IPS-15b (cell line): ENCODE measurements at regions not wholly inside any gene's neighbourhood (a gene's known extent, or its start where the extent isn't known, plus 50 kb on each side); places are given as distances from the start of the nearest gene placed in this dataset.

ENCODE experiments used
- H3K27me3 ChIP-seq: one replicate; pipeline ENCODE4 v1.6.1; 2013; ENCODE audit warnings: low read length; ENCODE audit not compliant: control insufficient read depth, insufficient read depth
- H3K36me3 ChIP-seq: one replicate; pipeline ENCODE4 v1.6.1; 2013; ENCODE audit warnings: low read length; ENCODE audit not compliant: control insufficient read depth, insufficient read depth
- H3K4me1 ChIP-seq: one replicate; pipeline ENCODE4 v1.6.1; 2013; ENCODE audit warnings: mild to moderate bottlenecking, low read length; ENCODE audit not compliant: control insufficient read depth, insufficient read depth
- H3K4me3 ChIP-seq: one replicate; pipeline ENCODE4 v1.5.1; 2013; ENCODE audit warnings: low read depth, low read length
- H3K9ac ChIP-seq: one replicate; pipeline ENCODE4 v1.6.1; 2013; ENCODE audit warnings: low read depth, mild to moderate bottlenecking, low read length
- H3K9me3 ChIP-seq: one replicate; pipeline ENCODE4 v1.6.1; 2013; ENCODE audit warnings: mild to moderate bottlenecking, low read length; ENCODE audit not compliant: control insufficient read depth, insufficient read depth

DNA sequence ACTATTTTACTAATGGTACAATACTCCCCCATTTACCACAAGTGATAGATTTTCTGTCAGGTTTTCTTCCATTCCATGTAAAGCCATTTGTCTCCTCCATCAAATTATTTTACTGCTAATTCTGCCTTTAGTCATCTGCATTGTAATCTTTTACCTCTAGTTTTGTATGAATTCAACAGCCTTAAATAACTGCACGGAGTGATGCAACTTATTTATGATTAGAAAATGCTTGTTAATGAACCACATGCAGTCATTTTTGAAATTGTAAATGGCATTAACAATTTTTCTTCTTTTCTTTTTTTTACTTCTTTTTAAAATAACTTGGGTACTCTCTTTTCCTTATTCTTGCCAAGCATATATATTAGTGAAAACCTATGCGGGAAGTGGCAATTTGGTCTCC lies 71.5 kb downstream of the RESF1 start:
- Histone ChIP-seq H3K4me3 (no peak overlapping the region), H3K9ac (no peak overlapping the region), H3K36me3 (no peaks in the 10 kb centered on the region)

DNA sequence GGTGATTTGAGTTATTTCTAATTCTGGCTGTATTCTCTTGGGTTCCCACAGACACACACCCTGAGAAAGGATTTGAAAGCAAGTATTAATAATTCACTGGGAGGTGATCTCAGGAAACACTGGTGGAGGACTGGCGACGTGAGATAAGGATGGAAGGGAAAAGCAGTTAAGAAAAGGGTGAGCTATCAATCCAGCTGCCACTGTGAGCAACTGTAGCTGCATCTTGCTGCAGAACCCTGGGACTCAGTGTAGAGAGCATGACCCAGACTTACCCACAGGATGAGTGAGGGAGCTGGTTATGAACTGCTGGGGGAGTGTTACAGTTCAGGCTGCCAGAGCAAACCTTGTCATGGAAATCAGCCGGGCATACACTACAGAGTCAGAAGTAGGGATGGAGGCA lies 71.9 kb downstream of the RESF1 start:
- Histone ChIP-seq H3K36me3 (no peaks in the 10 kb centered on the region), H3K9ac (no peak overlapping the region), H3K27me3 (no peaks in the 10 kb centered on the region), H3K9me3 (no peaks in the 10 kb centered on the region), H3K4me3 (no peak overlapping the region), H3K4me1 (peaks cover 4% of the 10 kb centered on the region)

More for the DNA sequence above, 71.5 kb downstream of the RESF1 start:
- Histone ChIP-seq H3K4me1 (peaks cover 4% of the 10 kb centered on the region), H3K27me3 (no peaks in the 10 kb centered on the region), H3K9me3 (no peaks in the 10 kb centered on the region)

DNA sequence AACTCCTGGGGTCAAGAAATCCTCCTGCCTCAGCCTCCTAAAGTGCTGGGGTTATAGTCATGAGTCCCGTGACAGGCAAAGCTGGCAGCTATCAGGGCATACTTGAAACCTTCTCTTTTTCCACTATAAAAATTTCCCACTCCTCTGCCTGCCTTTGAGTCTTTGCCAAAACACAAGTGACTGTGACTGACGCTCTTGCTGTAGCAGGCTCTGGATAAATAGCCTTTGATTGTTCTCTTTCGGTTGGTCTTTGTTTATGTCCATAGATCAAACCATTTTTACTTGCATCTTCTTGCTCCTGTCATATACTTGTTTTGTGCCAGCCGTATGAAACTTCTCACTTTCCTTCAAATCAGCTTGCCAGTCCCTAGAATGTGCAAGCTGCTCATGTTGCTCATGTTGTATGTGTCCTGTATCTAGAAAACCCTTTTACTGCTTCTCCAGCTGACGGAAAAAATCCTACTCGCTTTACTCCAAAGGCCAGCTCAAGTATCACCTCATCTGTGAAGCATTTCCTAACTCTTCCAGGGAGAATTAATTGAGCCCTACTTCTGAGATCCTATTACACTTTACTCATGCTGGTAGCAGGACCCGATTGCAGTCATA lies 73.1 kb downstream of the RESF1 start:
- H3K27me3 ChIP-seq = no peaks in the 10 kb centered on the region
- H3K4me3 ChIP-seq = no peak overlapping the region
- no peaks in the 10 kb centered on the region for H3K36me3 ChIP-seq
- peaks cover 4% of the 10 kb centered on the region for H3K4me1 ChIP-seq
- no peak overlapping the region for H3K9ac ChIP-seq
- H3K9me3 ChIP-seq = no peaks in the 10 kb centered on the region

DNA sequence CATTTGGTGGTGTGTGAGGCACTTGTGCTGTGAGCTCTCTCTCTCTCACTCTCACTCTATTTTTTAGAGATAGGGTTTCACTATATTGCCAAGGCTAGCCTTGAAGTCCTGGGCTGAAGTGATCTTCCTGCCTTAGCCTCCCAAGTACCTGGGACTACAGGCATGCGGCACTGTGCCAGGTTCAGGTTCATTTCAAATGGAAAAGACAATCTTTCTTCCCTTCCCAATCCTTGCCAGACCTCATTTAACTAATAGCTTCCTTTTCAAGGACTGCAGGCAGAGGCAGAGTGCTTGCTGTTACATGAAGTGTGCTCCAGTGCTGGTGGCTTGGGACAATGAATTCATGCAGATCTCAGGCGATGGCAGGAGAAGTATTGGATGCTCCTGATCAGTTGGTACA lies 73.2 kb upstream of the BICD1 start:
- no peaks in the 10 kb centered on the region for H3K4me1 ChIP-seq
- no peak overlapping the region for H3K4me3 ChIP-seq
- no peak overlapping the region for H3K9ac ChIP-seq
- no peaks in the 10 kb centered on the region for H3K36me3 ChIP-seq
- H3K27me3 ChIP-seq = no peaks in the 10 kb centered on the region
- H3K9me3 ChIP-seq = no peaks in the 10 kb centered on the region

DNA sequence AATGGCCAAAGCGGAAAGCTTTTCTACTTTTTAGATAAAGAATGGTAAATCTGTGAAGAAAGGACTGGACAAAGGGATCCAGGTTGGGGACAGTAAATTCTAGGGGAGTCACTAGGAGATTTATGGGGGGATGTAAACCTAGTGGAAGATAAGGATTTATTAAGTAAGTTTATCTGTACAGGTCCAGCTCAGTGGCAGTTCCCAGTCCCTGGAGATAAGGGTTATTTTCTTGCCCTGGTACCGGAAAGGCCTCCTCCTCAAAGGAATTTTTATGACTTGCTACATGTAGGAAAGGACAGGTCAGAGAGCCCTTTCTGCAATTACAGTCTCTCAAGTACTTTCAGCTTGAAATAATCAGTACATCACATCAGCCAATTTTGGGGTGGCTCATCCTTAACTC lies 72.6 kb upstream of the BICD1 start:
- Histone ChIP-seq H3K4me1 (no peaks in the 10 kb centered on the region), H3K9me3 (no peaks in the 10 kb centered on the region), H3K36me3 (no peaks in the 10 kb centered on the region), H3K9ac (no peak overlapping the region), H3K4me3 (no peak overlapping the region), H3K27me3 (no peaks in the 10 kb centered on the region)

DNA sequence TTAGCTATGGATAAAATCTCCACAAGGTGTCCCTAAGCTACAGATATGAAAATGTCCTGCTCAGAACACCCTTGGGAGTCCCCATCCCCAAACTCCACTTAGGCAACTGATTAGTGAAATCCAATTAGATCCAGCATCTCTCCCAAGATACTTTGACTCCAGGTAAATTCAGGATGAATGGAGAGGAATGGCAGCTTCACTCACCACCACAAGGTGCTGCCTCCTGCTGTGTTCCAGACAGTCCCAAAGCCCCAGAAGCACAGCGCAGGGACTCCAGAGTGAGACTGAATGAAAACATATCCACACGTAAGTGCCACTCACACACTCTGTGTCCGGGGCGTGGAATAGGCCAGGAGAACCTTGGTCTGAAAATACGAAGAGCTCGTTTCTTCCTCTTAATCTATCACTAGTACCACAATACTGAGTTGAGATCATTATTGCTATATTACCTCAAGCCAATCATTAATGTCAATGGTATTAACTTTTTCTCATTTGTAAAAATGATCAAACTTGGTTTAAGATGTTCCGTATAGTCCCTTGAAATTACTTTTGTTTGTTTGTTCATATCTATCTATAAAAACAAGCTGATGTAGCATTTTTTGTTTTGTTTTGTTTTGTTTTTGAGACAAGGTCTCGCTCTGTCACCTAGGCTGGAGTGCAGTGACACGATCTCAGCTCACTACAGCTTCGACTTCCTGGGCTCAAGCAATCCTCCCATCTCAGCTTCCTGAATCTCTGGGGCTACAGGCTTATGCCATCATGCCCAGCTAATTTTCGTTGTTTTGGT lies 70.0 kb upstream of the BICD1 start:
- no peaks in the 10 kb centered on the region for H3K9me3 ChIP-seq
- no peak overlapping the region for H3K4me3 ChIP-seq
- H3K4me1 ChIP-seq = no peaks in the 10 kb centered on the region
- H3K36me3 ChIP-seq = no peaks in the 10 kb centered on the region
- H3K9ac ChIP-seq = no peak overlapping the region
- H3K27me3 ChIP-seq = no peaks in the 10 kb centered on the region

DNA sequence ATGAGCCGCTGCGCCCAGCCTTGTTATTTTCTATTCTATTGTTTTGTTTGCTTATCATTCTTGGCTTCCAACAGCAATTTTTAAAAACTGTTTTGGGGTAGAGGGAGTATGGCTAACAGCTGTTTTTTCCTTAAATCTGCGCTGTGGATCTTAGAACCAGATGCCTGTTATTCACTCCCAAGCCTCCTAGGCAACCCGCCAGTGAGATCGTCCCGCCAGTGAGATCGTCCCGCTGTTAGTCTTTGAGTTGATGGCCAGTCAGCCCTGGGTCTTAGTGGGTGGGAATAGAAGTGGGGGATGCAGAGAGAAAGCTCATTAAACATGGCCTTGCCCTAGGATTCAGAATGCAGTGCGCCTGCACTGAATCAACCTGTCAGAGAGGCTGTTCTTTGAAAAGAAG lies 67.3 kb upstream of the BICD1 start:
- Histone ChIP-seq H3K4me3 (no peak overlapping the region), H3K27me3 (no peaks in the 10 kb centered on the region), H3K4me1 (no peaks in the 10 kb centered on the region), H3K36me3 (no peaks in the 10 kb centered on the region), H3K9me3 (peaks cover 17% of the 10 kb centered on the region), H3K9ac (no peak overlapping the region)

DNA sequence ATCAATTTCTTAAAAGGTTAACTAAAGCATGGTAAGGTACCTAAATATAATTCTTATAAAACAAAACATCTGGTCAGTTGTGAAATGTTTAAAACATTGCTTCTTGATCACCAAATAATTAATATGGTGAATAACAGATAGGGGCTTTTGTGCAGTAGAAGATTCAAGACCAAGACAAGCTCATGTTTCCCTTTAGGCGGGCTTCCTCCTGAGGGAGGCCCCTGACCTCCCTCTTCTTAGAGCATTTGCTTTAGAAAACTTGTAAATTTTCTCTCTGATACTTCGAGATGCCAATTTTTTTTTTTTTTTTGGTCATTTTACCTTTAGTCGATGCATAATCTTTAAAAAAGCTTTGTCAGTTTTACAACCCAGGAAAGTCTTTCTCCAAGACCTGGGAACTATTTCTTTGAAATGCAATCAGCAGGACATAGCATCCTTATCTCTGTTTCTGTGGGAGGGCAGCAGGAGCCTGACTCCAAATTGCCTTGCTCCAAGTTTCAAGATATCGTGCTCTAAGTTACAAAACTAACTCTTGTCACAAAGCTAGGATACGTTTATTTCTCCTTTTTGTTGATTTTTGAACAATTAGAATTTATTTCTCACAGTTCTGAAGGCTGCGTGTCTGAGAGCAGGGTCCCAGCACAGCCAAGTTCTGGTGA lies 66.6 kb upstream of the BICD1 start:
- H3K4me1 ChIP-seq = no peaks in the 10 kb centered on the region
- no peak overlapping the region for H3K9ac ChIP-seq
- H3K9me3 ChIP-seq = peaks cover 22% of the 10 kb centered on the region
- no peaks in the 10 kb centered on the region for H3K36me3 ChIP-seq
- no peak overlapping the region for H3K4me3 ChIP-seq
- no peaks in the 10 kb centered on the region for H3K27me3 ChIP-seq

DNA sequence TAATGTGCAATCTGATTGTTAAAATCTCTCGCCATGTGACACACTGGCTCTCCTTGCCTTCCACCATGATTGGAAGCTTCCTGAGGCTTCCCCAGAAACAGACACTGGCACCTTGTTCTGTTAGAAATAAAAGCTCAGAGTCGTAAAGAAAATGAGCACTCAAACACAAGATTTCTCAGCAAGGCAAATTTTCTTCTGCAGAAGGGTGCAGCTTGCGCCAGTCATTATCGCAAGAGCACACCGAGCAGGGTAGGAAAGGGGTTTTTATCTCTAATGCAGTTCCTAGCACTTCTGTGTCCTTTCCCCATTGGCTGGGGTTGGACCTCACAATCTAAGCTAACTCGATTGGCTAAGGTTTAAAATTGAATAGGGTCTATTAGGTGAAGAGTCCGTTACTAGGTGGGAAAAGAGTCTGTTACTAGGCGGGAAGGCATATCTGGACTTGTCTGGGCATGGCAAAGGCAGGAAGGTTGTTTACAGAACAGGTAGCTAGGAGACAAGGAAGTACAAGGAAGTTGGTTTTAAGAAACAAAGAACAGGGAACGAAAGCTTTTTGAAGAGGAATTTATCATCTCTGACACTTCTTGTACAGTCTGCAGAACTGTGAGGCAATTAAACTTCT lies 62.6 kb upstream of the BICD1 start:
- Histone ChIP-seq H3K9ac (no peak overlapping the region), H3K4me3 (no peak overlapping the region), H3K4me1 (no peaks in the 10 kb centered on the region), H3K36me3 (peaks cover 2% of the 10 kb centered on the region), H3K27me3 (no peaks in the 10 kb centered on the region), H3K9me3 (peaks cover 22% of the 10 kb centered on the region)

DNA sequence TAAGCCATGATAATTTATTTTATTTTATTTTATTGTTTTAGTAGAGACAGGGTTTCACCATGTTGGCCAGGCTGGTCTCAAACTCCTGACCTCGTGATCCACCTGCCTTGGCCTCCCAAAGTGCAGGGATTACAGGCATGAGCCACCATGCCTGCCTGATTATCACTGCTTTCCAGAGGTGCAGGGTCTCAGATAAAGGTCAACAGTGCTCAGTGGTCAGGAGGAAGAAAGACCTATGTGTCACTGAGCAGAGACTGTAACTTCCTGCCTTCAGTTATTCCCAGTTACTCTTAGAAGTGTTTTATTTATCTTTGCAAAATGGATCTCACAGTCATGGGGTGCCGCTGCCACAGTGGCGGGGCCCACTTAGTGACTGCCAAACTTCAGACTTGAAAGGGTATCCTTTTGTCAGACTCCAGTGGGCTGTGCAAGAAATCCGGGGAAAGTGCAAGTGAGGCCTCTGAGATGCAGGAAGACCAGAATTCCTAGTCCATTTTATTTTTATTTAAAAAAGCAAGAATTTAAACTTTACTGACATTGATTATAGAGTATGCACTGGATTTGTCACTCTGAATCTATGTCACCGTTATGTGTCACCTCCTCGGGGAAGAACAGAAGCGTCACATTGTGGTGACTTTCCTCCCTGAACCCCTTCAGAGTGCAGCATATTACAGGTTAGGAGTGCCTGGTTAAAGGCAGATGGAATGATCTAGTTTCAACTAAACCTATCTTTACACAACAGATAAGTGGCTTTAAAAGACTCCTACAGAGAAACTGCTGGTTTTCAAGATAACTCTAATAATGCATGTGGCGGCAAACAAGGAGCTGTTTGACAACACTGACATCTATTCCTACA lies 59.1 kb upstream of the BICD1 start:
- peaks cover 3% of the 10 kb centered on the region for H3K4me1 ChIP-seq
- H3K4me3 ChIP-seq = no peak overlapping the region
- no peak overlapping the region for H3K9ac ChIP-seq
- H3K9me3 ChIP-seq = peaks cover 17% of the 10 kb centered on the region
- peaks cover 2% of the 10 kb centered on the region for H3K36me3 ChIP-seq
- no peaks in the 10 kb centered on the region for H3K27me3 ChIP-seq

DNA sequence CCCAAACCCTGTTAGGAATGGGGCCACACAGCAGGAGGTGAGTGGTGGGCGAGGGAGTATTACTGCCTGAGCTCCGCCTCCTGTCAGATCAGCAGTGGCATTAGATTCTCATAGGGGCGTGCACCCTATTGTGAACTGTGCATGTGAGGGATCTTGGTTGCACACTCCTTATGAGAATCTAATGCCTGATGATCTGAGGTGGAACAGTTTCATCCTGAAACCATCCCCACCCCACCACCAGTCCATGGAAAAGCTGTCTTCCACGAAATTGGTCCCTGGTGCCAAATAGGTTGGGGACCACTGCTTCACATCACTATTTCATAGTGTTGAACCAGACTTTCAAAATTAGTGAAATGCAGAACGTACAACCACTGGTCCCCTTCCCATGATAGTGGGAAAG lies 57.9 kb upstream of the BICD1 start:
- H3K4me3 ChIP-seq = no peak overlapping the region
- peaks cover 11% of the 10 kb centered on the region for H3K9me3 ChIP-seq
- peaks cover 3% of the 10 kb centered on the region for H3K4me1 ChIP-seq
- H3K9ac ChIP-seq = no peak overlapping the region
- H3K36me3 ChIP-seq = peaks cover 2% of the 10 kb centered on the region
- no peaks in the 10 kb centered on the region for H3K27me3 ChIP-seq
